OCI-LY7 (cell line): ENCODE measurements at regions not wholly inside any gene's neighbourhood (a gene's known extent, or its start where the extent isn't known, plus 50 kb on each side); places are given as distances from the start of the nearest gene placed in this dataset.
A peak's percentile ranks its signal among the peaks of the same experiment; 100 is the strongest.

Experiments
- BruUV-seq: library from RNA; stranded (reverse); fragments of 400-500 nt; replicated peaks from 2 replicates; lab custom pipeline; 2021; lab: Mats Ljungman, UMichigan
- CTCF ChIA-PET: fragments of 300-600 bp; sonication (Branson Sonifier 250); formaldehyde crosslinking; loops from one replicate; lab custom pipeline; 2022; ENCODE audit warnings: antibody characterized with exemption; ENCODE audit not compliant: unreplicated experiment; lab: Charles Lee
- POLR2A ChIA-PET: fragments of 300-600 bp; sonication (Branson Sonifier 250); formaldehyde crosslinking; loops from one replicate; lab custom pipeline; 2022; ENCODE audit warnings: antibody characterized with exemption; lab: Charles Lee
- DNase-seq: peaks from one replicate; pipeline ENCODE4 v3.0.0-alpha.2; 2015; ENCODE audit warnings: low spot score
- H2AFZ ChIP-seq: fragments of 200-600 bp; sonication (generic), shearing (Covaris generic); 2 replicates; pipeline ENCODE4 v1.6.1; 2014; ENCODE audit warnings: mild to moderate bottlenecking, antibody characterized with exemption, low read length, moderate library complexity
- H3K27ac ChIP-seq: fragments of 200-600 bp; sonication (generic); 2 replicates; pipeline ENCODE4 v1.5.1; 2014; ENCODE audit warnings: mixed run types, low read depth, mild to moderate bottlenecking, moderate library complexity, low read length, inconsistent platforms; ENCODE audit not compliant: poor library complexity, severe bottlenecking
- H3K36me3 ChIP-seq: fragments of 200-600 bp; sonication (generic); 2 replicates; pipeline ENCODE4 v1.6.1; 2014; ENCODE audit warnings: mild to moderate bottlenecking, antibody characterized with exemption, low read length, moderate library complexity, mixed read lengths; ENCODE audit not compliant: insufficient read depth
- H3K4me1 ChIP-seq: fragments of 200-600 bp; sonication (generic); 2 replicates; pipeline ENCODE4 v1.5.1; 2014; ENCODE audit warnings: mild to moderate bottlenecking, low read length; ENCODE audit not compliant: insufficient read depth, poor library complexity, severe bottlenecking
- H3K4me2 ChIP-seq: fragments of 200-600 bp; sonication (generic); 2 replicates; pipeline ENCODE4 v1.6.1; 2014; ENCODE audit warnings: mild to moderate bottlenecking, low read length
- H3K4me3 ChIP-seq: fragments of 200-600 bp; sonication (generic); 2 replicates; pipeline ENCODE4 v1.5.1; 2014; ENCODE audit warnings: mild to moderate bottlenecking, low read depth, low read length; ENCODE audit not compliant: poor library complexity, severe bottlenecking
- H3K79me2 ChIP-seq: fragments of 200-600 bp; sonication (generic); 2 replicates; pipeline ENCODE4 v1.6.1; 2016; ENCODE audit warnings: low read depth, mild to moderate bottlenecking, low read length, moderate library complexity, mixed read lengths; ENCODE audit not compliant: insufficient read depth
- H3K9me2 ChIP-seq: fragments of 200-600 bp; sonication (generic); 2 replicates; pipeline ENCODE4 v1.6.1; 2016; ENCODE audit warnings: mild to moderate bottlenecking, low read length, mixed read lengths; ENCODE audit not compliant: insufficient read depth
- H3K9me3 ChIP-seq: fragments of 200-600 bp; sonication (generic); 2 replicates; pipeline ENCODE4 v1.6.1; 2014; ENCODE audit warnings: mild to moderate bottlenecking, mixed run types, low read length, mixed read lengths
- H4K20me1 ChIP-seq: fragments of 200-600 bp; sonication (generic); 2 replicates; pipeline ENCODE4 v1.6.1; 2014; ENCODE audit warnings: mild to moderate bottlenecking, antibody characterized with exemption, low read length, moderate library complexity, mixed read lengths; ENCODE audit not compliant: insufficient read depth
- EZH2phosphoT487 ChIP-seq: fragments of 200-600 bp; sonication (generic); IDR thresholded peaks from 2 replicates; pipeline ENCODE4 v1.6.1; 2018; ENCODE audit warnings: low read depth, borderline replicate concordance, mild to moderate bottlenecking, mixed run types, antibody characterized with exemption, low read length, moderate library complexity, mixed read lengths
- intact Hi-C: fragments of 100-400 bp; cut with micrococcal nuclease; formaldehyde crosslinking; loops from one replicate; pipeline ENCODE4 v1.10.0; 2022; ENCODE audit not compliant: unreplicated experiment
- TF ChIP-seq, protein P1 (sequence below): fragments of 200-600 bp; sonication (generic); conservative IDR thresholded peaks from 2 replicates; pipeline ENCODE4 v1.5.1; 2014; ENCODE audit warnings: mild to moderate bottlenecking, antibody characterized with exemption, low read length, moderate library complexity, mixed read lengths

GRCh38 chr6:111990214-111990613 lies 63.7 kb upstream of the CCN6 start:
- Histone ChIP-seq H3K9me2 (no peaks in the 10 kb centered on the region), H3K79me2 (no peaks in the 10 kb centered on the region), H3K4me2 (peak overlapping the region; percentile 51), H3K36me3 (no peaks in the 10 kb centered on the region), H3K27ac (no peak overlapping the region), H3K4me1 (peaks cover 17% of the 10 kb centered on the region), H3K9me3 (no peaks in the 10 kb centered on the region), H4K20me1 (no peaks in the 10 kb centered on the region), H3K4me3 (no peak overlapping the region), H2AFZ (peak overlapping the region; percentile 55; the same call in 1 of the 2 replicates)
- no peak for DNase-seq
- BruUV-seq = no TSS peak
- TF ChIP-seq, protein P1, sequence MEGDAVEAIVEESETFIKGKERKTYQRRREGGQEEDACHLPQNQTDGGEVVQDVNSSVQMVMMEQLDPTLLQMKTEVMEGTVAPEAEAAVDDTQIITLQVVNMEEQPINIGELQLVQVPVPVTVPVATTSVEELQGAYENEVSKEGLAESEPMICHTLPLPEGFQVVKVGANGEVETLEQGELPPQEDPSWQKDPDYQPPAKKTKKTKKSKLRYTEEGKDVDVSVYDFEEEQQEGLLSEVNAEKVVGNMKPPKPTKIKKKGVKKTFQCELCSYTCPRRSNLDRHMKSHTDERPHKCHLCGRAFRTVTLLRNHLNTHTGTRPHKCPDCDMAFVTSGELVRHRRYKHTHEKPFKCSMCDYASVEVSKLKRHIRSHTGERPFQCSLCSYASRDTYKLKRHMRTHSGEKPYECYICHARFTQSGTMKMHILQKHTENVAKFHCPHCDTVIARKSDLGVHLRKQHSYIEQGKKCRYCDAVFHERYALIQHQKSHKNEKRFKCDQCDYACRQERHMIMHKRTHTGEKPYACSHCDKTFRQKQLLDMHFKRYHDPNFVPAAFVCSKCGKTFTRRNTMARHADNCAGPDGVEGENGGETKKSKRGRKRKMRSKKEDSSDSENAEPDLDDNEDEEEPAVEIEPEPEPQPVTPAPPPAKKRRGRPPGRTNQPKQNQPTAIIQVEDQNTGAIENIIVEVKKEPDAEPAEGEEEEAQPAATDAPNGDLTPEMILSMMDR = no peak
- TF ChIP-seq EZH2phosphoT487 = no peak
- POLR2A ChIA-PET = interaction anchor here (0.5 to 1.3 kb wide), 7 partner anchors 32 to 731 kb away, joined by 3 to 4 read pairs (median 3); a partner anchor contains a TSS
- intact Hi-C loops = no loop called here
- CTCF ChIA-PET = no interaction called here

GRCh38 chr6:111992851-111993250 lies 61.1 kb upstream of the CCN6 start:
- Histone ChIP-seq H3K27ac (no peak overlapping the region), H3K4me2 (no peak overlapping the region), H3K9me3 (no peaks in the 10 kb centered on the region), H3K4me3 (no peak overlapping the region), H3K9me2 (no peaks in the 10 kb centered on the region), H3K79me2 (no peaks in the 10 kb centered on the region), H4K20me1 (no peaks in the 10 kb centered on the region), H3K4me1 (peaks cover 17% of the 10 kb centered on the region), H3K36me3 (no peaks in the 10 kb centered on the region), H2AFZ (no peak overlapping the region)
- intact Hi-C loops = no loop called here
- no TSS peak for BruUV-seq
- TF ChIP-seq, protein P1 = no peak
- TF ChIP-seq EZH2phosphoT487 = no peak
- POLR2A ChIA-PET = interaction anchor here (0.7 to 1.0 kb wide), 2 partner anchors 12 to 35 kb away, joined by 5 to 6 read pairs; no protein-coding TSS in a partner anchor
- CTCF ChIA-PET = no interaction called here
- DNase-seq = no peak

DNA sequence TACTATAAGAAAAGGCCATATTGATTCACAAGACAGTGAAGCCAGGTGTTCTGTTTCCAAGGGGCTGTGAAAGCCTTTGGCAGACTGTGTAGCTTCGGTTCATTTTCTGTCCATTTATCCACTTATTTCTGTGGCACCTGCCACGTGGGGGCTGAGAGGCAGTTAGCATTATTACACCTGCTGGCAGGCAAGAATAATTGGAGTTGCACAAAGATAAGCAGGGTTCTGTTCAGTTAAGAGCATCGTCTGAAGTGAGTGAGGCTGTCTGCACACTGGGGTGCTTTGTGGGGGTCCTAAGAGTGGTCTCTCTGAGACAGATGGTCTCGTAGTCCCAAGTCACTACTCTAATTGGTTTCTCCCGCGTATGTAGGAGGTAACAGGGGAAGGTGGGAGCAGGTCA lies 60.6 kb upstream of the CCN6 start:
- Histone ChIP-seq H2AFZ (no peak overlapping the region), H3K9me3 (no peaks in the 10 kb centered on the region), H3K4me2 (no peak overlapping the region), H3K4me1 (peaks cover 17% of the 10 kb centered on the region), H3K27ac (no peak overlapping the region), H4K20me1 (no peaks in the 10 kb centered on the region), H3K4me3 (no peak overlapping the region), H3K9me2 (no peaks in the 10 kb centered on the region), H3K79me2 (no peaks in the 10 kb centered on the region), H3K36me3 (no peaks in the 10 kb centered on the region)
- intact Hi-C loops = no loop called here
- POLR2A ChIA-PET = no interaction called here
- BruUV-seq = no TSS peak
- TF ChIP-seq, protein P1 = no peak
- no peak for TF ChIP-seq EZH2phosphoT487
- DNase-seq = no peak
- CTCF ChIA-PET = no interaction called here
